Right lung (tissue), 2 donors: ENCODE measurements at regions not wholly inside any gene's neighbourhood (a gene's known extent, or its start where the extent isn't known, plus 50 kb on each side); places are given as distances from the start of the nearest gene placed in this dataset.

Experiments used
- DNase-seq, 2 donors: peaks; one replicate each; pipeline ENCODE4 v3.0.0-alpha.2; 2013

GRCh38 chr3:74507691-74508090 is 106.8 kb downstream of the CNTN3 start:
- DNase-seq: no peak

GRCh38 chr3:74506246-74506645 is 108.2 kb downstream of the CNTN3 start:
- DNase-seq: no peak

- no peak for DNase-seq
Measured at GRCh38 chr3:74501007-74501406, 113.5 kb downstream of the CNTN3 start.

GRCh38 chr3:74500257-74500656 is 114.2 kb downstream of the CNTN3 start:
- no peak for DNase-seq

- DNase-seq: no peak
Measured at GRCh38 chr3:74491874-74492273, 122.6 kb downstream of the CNTN3 start.

GRCh38 chr3:74489050-74489792 is 125.2 kb downstream of the CNTN3 start:
- DNase-seq: no peak

GRCh38 chr3:74479915-74480314 is 134.5 kb downstream of the CNTN3 start:
- no peak for DNase-seq

GRCh38 chr3:74470313-74470712 is 144.1 kb downstream of the CNTN3 start:
- DNase-seq: no peak

GRCh38 chr3:74469713-74470112 is 144.7 kb downstream of the CNTN3 start:
- DNase-seq: no peak

- no peak for DNase-seq
Measured at GRCh38 chr3:74469151-74469550, 145.3 kb downstream of the CNTN3 start.

GRCh38 chr3:74465715-74466410 is 148.6 kb downstream of the CNTN3 start:
- DNase-seq: no peak

GRCh38 chr3:74463515-74463914 is 150.9 kb downstream of the CNTN3 start:
- DNase-seq: no peak

GRCh38 chr3:74456166-74456565 is 158.3 kb downstream of the CNTN3 start:
- DNase-seq: peak in 1 of 2 donors; percentile 31

GRCh38 chr3:74447221-74447620 is 167.2 kb downstream of the CNTN3 start:
- no peak for DNase-seq

- DNase-seq: no peak
Measured at GRCh38 chr3:74445541-74445940, 168.9 kb downstream of the CNTN3 start.

GRCh38 chr3:74443102-74443501 is 171.4 kb downstream of the CNTN3 start:
- no peak for DNase-seq

GRCh38 chr3:74442683-74443082 is 171.8 kb downstream of the CNTN3 start:
- DNase-seq: no peak

GRCh38 chr3:74442068-74442467 is 172.4 kb downstream of the CNTN3 start:
- no peak for DNase-seq

GRCh38 chr3:74436184-74436583 is 178.3 kb downstream of the CNTN3 start:
- no peak for DNase-seq

- no peak for DNase-seq
Measured at GRCh38 chr3:74435631-74436030, 178.8 kb downstream of the CNTN3 start.

- DNase-seq: no peak
Measured at GRCh38 chr3:74434406-74434805, 180.1 kb downstream of the CNTN3 start.

GRCh38 chr3:74426571-74426970 is 187.9 kb downstream of the CNTN3 start:
- no peak for DNase-seq

GRCh38 chr3:74423867-74424266 is 190.6 kb downstream of the CNTN3 start:
- DNase-seq: no peak
